RKO (cell line): ENCODE measurements at regions not wholly inside any gene's neighbourhood (a gene's known extent, or its start where the extent isn't known, plus 50 kb on each side); places are given as distances from the start of the nearest gene placed in this dataset.

Source experiments
- DNase-seq: peaks from one replicate; pipeline ENCODE4 v3.0.0-alpha.2; 2016; ENCODE audit warnings: low spot score

DNA sequence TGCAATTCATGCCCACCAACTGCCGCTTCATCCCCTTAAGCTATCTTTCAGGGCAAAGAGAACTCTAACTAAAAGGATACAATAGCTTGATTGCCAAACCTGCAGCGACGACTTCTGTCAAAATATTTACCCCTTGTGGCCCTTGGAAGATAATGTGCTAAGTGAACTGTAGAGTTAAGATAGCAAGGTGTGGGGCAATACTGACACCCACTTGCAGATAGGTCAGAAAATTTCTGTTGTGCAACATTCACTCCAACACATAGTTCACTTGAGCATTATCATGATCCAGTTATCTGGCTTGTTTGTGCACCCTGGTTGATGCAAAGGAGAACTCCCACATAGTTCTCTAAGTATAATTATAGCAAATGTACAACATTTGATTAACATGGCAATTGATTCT is 55.6 kb downstream of the RHOXF2B start:
- no peak for DNase-seq

DNA sequence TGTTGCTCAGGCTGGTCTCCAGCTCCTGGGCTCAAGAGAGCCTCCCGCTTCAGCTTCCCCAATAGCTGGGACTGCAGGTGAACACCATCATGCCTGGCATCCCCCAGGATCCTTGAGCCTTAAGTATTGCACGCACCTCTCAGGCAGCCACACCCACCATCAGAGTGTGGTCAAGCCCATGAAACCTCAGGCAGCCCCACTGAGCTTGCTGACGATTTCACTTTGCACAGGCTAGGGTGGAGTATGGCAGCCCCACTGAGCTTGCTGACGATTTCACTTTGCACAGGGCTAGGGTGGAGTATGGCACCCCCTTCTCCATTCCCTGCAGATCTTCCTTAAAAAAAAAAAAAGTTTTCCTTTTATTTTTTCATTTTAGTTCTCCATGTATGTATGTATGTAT is 57.2 kb downstream of the RHOXF2B start:
- DNase-seq: no peak

- DNase-seq: no peak
These were observed 61.4 kb downstream of the RHOXF2B start for GRCh38 chrX:120016068-120016441.

GRCh38 chrX:120015145-120016067 is 62.1 kb downstream of the RHOXF2B start:
- DNase-seq: no peak

DNA sequence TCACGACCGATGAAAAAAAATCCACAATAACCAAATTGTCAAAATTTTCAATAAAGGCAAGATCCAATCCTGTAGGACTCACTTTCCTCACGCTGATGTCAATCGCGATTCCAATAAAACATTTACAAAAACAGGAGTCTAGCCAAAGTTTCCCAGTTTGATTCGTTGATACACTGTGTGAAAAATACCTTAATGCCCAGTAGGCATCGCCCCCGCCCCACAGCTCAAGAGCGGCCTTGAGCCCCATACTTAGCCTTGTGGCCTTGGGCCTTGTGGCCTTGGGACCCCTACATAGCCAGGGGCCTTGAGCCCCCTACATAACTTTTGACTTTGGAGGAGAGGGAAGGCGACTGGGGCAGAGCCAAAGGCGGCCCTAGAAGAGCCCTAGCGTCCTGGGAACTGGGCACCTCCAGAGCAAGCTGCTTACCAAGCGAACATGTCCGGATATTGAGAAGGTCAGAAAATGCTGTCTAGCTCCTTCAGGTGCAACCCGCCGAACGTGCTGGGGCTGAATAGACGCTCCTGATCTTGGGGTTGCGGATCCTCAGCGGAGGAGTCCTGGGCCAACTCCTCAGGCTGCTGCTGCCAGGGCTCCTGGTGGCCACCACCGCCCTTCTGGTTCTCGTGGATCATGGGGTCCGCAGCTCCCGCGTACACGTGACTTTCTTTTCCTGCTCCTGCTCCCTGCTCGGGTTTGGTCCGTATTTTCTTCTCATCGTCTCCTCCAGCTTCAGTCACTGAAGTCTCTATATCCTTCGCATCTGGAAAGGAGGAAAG is 62.9 kb downstream of the RHOXF2B start:
- no peak for DNase-seq

DNA sequence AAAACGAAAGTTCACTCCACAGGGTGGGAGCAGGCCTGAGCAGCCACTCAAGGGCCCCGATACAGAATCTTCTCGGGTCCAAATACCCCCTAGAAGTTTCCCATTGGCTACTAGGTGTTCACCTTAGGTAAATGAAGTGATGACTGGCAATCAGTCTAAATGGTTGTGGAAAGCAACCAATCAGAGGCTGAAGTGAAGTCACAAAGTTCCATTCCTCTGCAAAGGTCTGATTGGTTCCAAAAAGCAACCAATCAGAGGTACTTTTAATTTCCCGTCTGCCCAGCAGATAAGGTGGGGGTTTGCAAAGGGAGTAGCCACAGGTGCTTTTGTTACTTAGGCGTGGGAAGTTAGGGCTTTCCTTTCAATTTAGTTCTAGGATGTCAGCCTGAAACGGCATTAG is 58.2 kb upstream of the NKAP start:
- DNase-seq: no peak

DNA sequence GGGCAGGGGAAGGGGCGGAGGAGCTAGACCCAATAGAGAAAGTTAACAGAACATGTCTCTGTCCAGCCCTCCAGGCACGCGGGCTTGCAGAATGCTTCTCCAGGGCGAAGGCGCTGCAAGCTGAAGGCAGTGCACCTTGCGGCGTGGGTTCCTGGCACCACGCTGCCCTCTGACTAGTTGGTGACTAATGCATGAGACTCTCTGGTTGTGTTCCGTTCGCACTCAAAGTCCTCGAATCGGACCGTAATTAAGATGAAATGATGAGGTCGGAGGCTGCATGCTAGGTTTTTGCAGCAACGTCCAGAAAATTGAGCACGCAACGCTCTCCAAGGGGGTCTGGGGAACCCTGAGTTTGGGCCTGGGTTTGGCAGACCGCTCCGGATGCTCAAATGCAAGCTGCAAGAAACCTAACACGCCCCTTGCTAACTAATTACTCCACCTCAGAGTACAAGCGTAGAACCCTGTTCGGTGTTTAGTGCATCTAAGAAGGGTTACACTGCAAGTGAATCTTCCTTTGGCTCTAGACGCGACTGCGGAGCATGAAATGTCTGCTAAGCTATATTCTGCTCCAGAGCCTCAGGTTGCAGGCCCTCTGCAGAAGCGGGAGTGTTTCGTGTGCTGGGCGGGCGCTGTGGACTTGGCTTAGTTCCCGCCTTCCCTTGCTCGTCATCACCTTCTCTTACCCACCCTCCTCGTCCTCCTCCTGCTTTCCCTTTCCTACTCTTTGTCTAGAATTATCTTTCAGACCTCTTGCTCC is 57.1 kb upstream of the NKAP start:
- DNase-seq: peak; percentile 6

GRCh38 chrX:119999087-119999634 is 55.6 kb upstream of the NKAP start:
- DNase-seq: no peak

DNA sequence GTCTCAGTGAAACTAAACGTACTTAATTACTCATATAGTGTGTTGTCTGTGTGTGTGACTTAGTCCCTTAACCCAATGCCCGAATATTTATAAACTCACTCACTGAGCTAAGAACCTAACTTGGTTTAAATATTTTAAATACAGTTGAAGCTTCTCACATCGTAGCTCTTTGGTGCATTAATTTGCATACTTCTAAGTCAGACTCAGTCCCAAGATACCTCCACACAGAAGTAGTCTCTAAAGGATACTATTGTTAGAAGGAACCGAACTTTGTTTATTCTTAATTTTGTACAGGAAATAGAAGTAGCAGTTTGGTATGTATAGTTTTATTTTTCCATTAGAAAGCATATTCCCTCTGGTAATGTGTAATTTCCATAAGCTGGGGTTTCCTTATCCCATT is 54.0 kb upstream of the NKAP start:
- DNase-seq: no peak

DNA sequence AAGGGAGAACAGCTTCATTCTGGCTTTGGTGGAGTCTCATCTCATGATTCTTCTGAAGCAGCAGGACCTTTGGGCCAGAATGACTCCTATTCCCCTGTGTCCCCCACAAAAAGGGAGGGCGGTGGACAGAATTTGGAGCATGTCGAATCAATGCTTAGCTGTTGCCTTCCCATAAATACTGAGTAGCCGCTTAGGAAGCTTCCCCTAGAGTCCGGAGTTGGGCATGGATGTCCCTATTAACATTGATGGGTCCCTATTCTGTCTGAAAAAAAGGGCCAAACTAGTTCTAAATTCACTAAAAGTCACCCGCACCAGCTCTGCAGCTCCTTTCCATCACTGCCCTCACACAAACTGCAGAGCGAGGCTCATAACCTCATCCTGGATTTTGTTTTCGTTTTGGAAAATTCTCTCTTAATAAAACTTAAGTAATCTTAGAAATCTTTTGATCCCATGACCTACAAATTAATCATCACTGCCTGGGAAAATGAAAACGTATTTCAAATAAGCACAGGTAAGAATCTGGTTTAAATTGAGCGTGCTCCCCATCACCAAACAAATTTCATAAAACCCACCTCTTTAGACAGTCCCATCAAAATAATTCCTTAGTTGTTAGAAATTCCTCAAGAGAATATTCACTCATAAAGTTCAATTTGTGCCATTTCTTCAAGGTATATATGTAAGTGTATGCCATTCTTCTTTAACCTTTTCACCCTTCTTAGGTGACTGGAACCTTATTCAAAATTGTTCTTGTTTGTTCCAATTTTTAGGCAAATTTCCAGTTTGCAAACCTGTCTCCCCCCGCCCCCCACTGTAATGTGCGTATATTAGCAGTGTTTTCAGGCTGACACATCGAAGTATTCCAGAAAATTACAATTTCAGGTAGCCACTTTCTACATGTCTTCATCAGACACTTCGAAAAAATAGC is 53.3 kb upstream of the NKAP start:
- DNase-seq: no peak

- DNase-seq: no peak
These were observed 52.5 kb upstream of the NKAP start for GRCh38 chrX:119996069-119996468.
